K562 (cell line): ENCODE measurements at regions not wholly inside any gene's neighbourhood (a gene's known extent, or its start where the extent isn't known, plus 50 kb on each side); places are given as distances from the start of the nearest gene placed in this dataset.

ENCODE experiments used
- ATAC-seq: fragments of 200-7000 bp; cut with Tn5 transposase; 3 replicates; pipeline ENCODE4 v1.9.1; 2020; ENCODE audit warnings: moderate library complexity
- BruUV-seq: library from RNA; stranded (reverse); fragments of 400-500 nt; replicated peaks from 2 replicates; lab custom pipeline; 2021; lab: Mats Ljungman, UMichigan
- CTCF ChIA-PET: fragments of 300-600 bp; formaldehyde crosslinking; extraction: SDS; loops from one replicate; lab custom pipeline; 2021; ENCODE audit warnings: low intra/inter-chr PET ratio; lab: Yijun Ruan, JAX
- POLR2A ChIA-PET: fragments of 300-600, 350-650 bp; sonication (Branson Sonifier 250); formaldehyde crosslinking; extraction: SDS; loops from one replicate; lab custom pipeline; 2021; ENCODE audit warnings: antibody characterized with exemption, inconsistent platforms; lab: Yijun Ruan, JAX
- DNase-seq, 4 experiments: peaks; one replicate each; pipeline versions ENCODE4 v3.0.0 to v3.0.0-alpha.2; 2011 to 2018; ENCODE audit warnings: low spot score in 3 of 4, mixed read lengths in 3 of 4; ENCODE audit errors: extremely low read depth in 1 of 4
- FAIRE-seq: peaks from 2 replicates; lab custom pipeline; 2011; peaks lifted over from hg19 to GRCh38; lab: Jason Lieb, UNC
- H2AFZ ChIP-seq: 2 replicates; pipeline ENCODE4 v1.6.0; 2011; ENCODE audit warnings: low read depth, low read length, control low read depth, inconsistent platforms
- H3K27ac ChIP-seq: fragments of 200-600 bp; 3 replicates; pipeline ENCODE4 v1.8.0; 2011; ENCODE audit warnings: low read depth, mild to moderate bottlenecking, control low read depth, inconsistent platforms, low read length, moderate library complexity, mixed read lengths; ENCODE audit errors: extremely low read depth
- H3K27me3 ChIP-seq, 2 experiments: fragments of 300-600 bp in 1 of 2; 2 replicates in 1 of 2; 3 replicates in 1 of 2; pipeline versions ENCODE4 v1.6.0 to v1.8.0; 2011; ENCODE audit warnings: inconsistent platforms in 2 of 2, low read length in 2 of 2, mild to moderate bottlenecking in 1 of 2, mixed read lengths in 1 of 2, moderate library complexity in 1 of 2; ENCODE audit not compliant: control insufficient read depth in 2 of 2, insufficient read depth in 2 of 2
- H3K36me3 ChIP-seq: fragments of 300-600 bp; 3 replicates; pipeline ENCODE4 v1.8.0; 2011; ENCODE audit warnings: mild to moderate bottlenecking, low read length, inconsistent platforms; ENCODE audit not compliant: control insufficient read depth, insufficient read depth
- H3K4me1 ChIP-seq, 2 experiments: fragments of 200-600 bp in 1 of 2; replicated peaks in 1 of 2; 2 replicates in 1 of 2; 3 replicates in 1 of 2; pipeline versions ENCODE4 v1.5.1 to v1.8.0; 2011; ENCODE audit warnings: inconsistent platforms in 2 of 2, low read length in 2 of 2, mild to moderate bottlenecking in 1 of 2, mixed read lengths in 1 of 2, moderate library complexity in 1 of 2; ENCODE audit not compliant: control insufficient read depth in 2 of 2, insufficient read depth in 2 of 2
- H3K4me2 ChIP-seq: 2 replicates; pipeline ENCODE4 v1.6.1; 2011; ENCODE audit warnings: low read length, control low read depth, inconsistent platforms, mixed read lengths; ENCODE audit not compliant: insufficient read depth
- H3K4me3 ChIP-seq: fragments of 200-600 bp; sonication (generic), shearing (Covaris generic); 2 replicates; pipeline ENCODE4 v1.5.1; 2016; ENCODE audit warnings: control low read depth, inconsistent platforms
- H3K79me2 ChIP-seq: fragments of 200-600 bp; 3 replicates; pipeline ENCODE4 v1.8.0; 2011; ENCODE audit warnings: low read length, inconsistent platforms; ENCODE audit not compliant: control insufficient read depth, insufficient read depth
- H3K9ac ChIP-seq, 2 experiments: 2 replicates each; pipeline versions ENCODE4 v1.6.0 to v1.6.1; 2011; ENCODE audit warnings: low read depth in 2 of 2, low read length in 2 of 2, control low read depth in 1 of 2, inconsistent platforms in 1 of 2, mild to moderate bottlenecking in 1 of 2, mixed read lengths in 1 of 2; ENCODE audit not compliant: insufficient read depth in 1 of 2
- H3K9me1 ChIP-seq: one replicate; pipeline ENCODE4 v1.6.0; 2011; ENCODE audit warnings: inconsistent platforms, mild to moderate bottlenecking, low read length, moderate library complexity; ENCODE audit not compliant: control insufficient read depth, insufficient read depth
- H3K9me3 ChIP-seq: replicated peaks from 2 replicates; pipeline ENCODE4 v1.5.1; 2011; ENCODE audit warnings: low read depth, low read length, inconsistent platforms; ENCODE audit not compliant: control insufficient read depth, insufficient read depth
- H4K20me1 ChIP-seq: replicated peaks from 2 replicates; pipeline ENCODE4 v1.6.1; 2011; ENCODE audit warnings: low read length, inconsistent platforms, mixed read lengths; ENCODE audit not compliant: control insufficient read depth, insufficient read depth
- ERF ChIP-seq: fragments of 450-650 bp; formaldehyde crosslinking; IDR thresholded peaks from 2 replicates; pipeline ENCODE4 v1.4.0; 2020; ENCODE audit warnings: mild to moderate bottlenecking, mixed read lengths
- HOXB6 ChIP-seq: fragments of 250-450 bp; sonication (Bioruptor Pico); IDR thresholded peaks from 2 replicates; pipeline ENCODE4 v1.5.1; 2022; ENCODE audit warnings: mild to moderate bottlenecking, borderline replicate concordance
- KLF6 ChIP-seq: fragments of 250-450 bp; sonication (Bioruptor Pico); IDR thresholded peaks from 2 replicates; pipeline ENCODE4 v1.4.0; 2020; ENCODE audit warnings: mild to moderate bottlenecking, moderate library complexity, borderline replicate concordance
- L3MBTL2 ChIP-seq: fragments of 450-650 bp; IDR thresholded peaks from 2 replicates; pipeline ENCODE4 v1.6.1; 2016; ENCODE audit warnings: mild to moderate bottlenecking, moderate library complexity
- POLR2AphosphoS2 ChIP-seq: IDR thresholded peaks from 2 replicates; pipeline ENCODE4 v1.6.1; 2012; ENCODE audit warnings: low read length, improper control_type of control experiment
- SIN3B ChIP-seq: fragments of 450-650 bp; IDR thresholded peaks from 2 replicates; pipeline ENCODE4 v1.6.1; 2017; ENCODE audit warnings: low read depth, mild to moderate bottlenecking, moderate library complexity
- SMAD3 ChIP-seq: fragments of 450-650 bp; formaldehyde crosslinking; conservative IDR thresholded peaks from 2 replicates; pipeline ENCODE4 v1.4.0; 2020; ENCODE audit warnings: mild to moderate bottlenecking
- STAT6 ChIP-seq: sonication (generic); formaldehyde crosslinking; IDR thresholded peaks from 2 replicates; pipeline ENCODE4 v1.8.1; 2023; ENCODE audit warnings: mild to moderate bottlenecking, missing genetic modification reagents
- TGIF2 ChIP-seq: sonication (generic); formaldehyde crosslinking; IDR thresholded peaks from 2 replicates; pipeline ENCODE4 v1.8.1; 2022; ENCODE audit warnings: mild to moderate bottlenecking, missing genetic modification reagents, moderate library complexity
- TSC22D4 ChIP-seq: fragments of 450-650 bp; IDR thresholded peaks from 2 replicates; pipeline ENCODE4 v1.6.1; 2016; ENCODE audit warnings: missing genetic modification characterization, missing biosample characterization, control low read depth
- XRCC3 ChIP-seq: fragments of 450-650 bp; IDR thresholded peaks from 2 replicates; pipeline ENCODE4 v1.6.1; 2017; ENCODE audit warnings: mild to moderate bottlenecking, moderate library complexity
- YBX1 ChIP-seq: fragments of 450-650 bp; IDR thresholded peaks from 2 replicates; pipeline ENCODE4 v1.7.1; 2016; ENCODE audit warnings: mild to moderate bottlenecking
- ZFP36 ChIP-seq: fragments of 150-350 bp; IDR thresholded peaks from 2 replicates; pipeline ENCODE4 v1.6.1; 2018; ENCODE audit warnings: low read length, low read depth; ENCODE audit not compliant: partially characterized antibody
- ZNF551 ChIP-seq: fragments of 250-450 bp; sonication (Bioruptor Pico); IDR thresholded peaks from 2 replicates; pipeline ENCODE4 v1.5.0; 2021; ENCODE audit warnings: mild to moderate bottlenecking, moderate library complexity
- ZNF668 ChIP-seq: fragments of 250-450 bp; sonication (Bioruptor Pico); IDR thresholded peaks from 2 replicates; pipeline ENCODE4 v1.8.0; 2022; ENCODE audit warnings: mild to moderate bottlenecking, inconsistent platforms
- in situ Hi-C: fragments of 300-500 bp; cut with MboI; formaldehyde crosslinking; loops from 4 replicates; pipeline ENCODE4 v1.15.0; 2018; ENCODE audit warnings: inconsistent platforms, mixed read lengths
- intact Hi-C: fragments of 100-400 bp; cut with micrococcal nuclease; formaldehyde crosslinking; loops from 2 replicates; pipeline ENCODE4 v1.14.2; 2022

GRCh38 chr2:192725991-192726390, 531.3 kb upstream of the TMEFF2 start (continued):
- TF ChIP-seq STAT6 (no peak), XRCC3 (no peak)

GRCh38 chr2:192719629-192720028, 524.9 kb upstream of the TMEFF2 start:
- BruUV-seq: no TSS peak
- H3K4me2 ChIP-seq: no peak overlapping the region
- no peak for TF ChIP-seq ZNF551 (CRISPR knock-in tag)
- TF ChIP-seq XRCC3: no peak
- TF ChIP-seq ZFP36: no peak
- TF ChIP-seq TGIF2 (CRISPR knock-in tag): no peak
- no peak for TF ChIP-seq SIN3B
- TF ChIP-seq ZNF668 (CRISPR knock-in tag): no peak
- TF ChIP-seq L3MBTL2: no peak
- TF ChIP-seq SMAD3: no peak
- no peak for TF ChIP-seq TSC22D4 (tag)
- TF ChIP-seq ERF: no peak
- TF ChIP-seq YBX1: no peak
- TF ChIP-seq HOXB6: no peak
- TF ChIP-seq KLF6 (CRISPR knock-in tag): no peak
- TF ChIP-seq POLR2AphosphoS2: no peak
- H3K27ac ChIP-seq: no peak overlapping the region
- no peak overlapping the region for H3K9ac ChIP-seq
- H2AFZ ChIP-seq: no peak overlapping the region
- H3K4me3 ChIP-seq: no peak overlapping the region
- in situ Hi-C loops: no loop called here
- H3K4me1 ChIP-seq: no peaks in the 10 kb centered on the region
- no peaks in the 10 kb centered on the region for H3K36me3 ChIP-seq
- H3K9me1 ChIP-seq: no peaks in the 10 kb centered on the region
- peaks cover 1% of the 10 kb centered on the region; the same call in 1 of the 2 replicates for H3K9me3 ChIP-seq
- no peaks in the 10 kb centered on the region for H4K20me1 ChIP-seq
- CTCF ChIA-PET: no interaction called here
- FAIRE-seq (no peak), DNase-seq (no peak), ATAC-seq (no peak)
- POLR2A ChIA-PET: no interaction called here
- H3K79me2 ChIP-seq: no peaks in the 10 kb centered on the region
- H3K27me3 ChIP-seq: no peaks in the 10 kb centered on the region
- intact Hi-C loops: no loop called here
